GM12891 (cell line): ENCODE measurements at regions not wholly inside any gene's neighbourhood (a gene's known extent, or its start where the extent isn't known, plus 50 kb on each side); places are given as distances from the start of the nearest gene placed in this dataset.

ENCODE experiments used
- PAX5 ChIP-seq: IDR thresholded peaks from 2 replicates; pipeline ENCODE4 v1.6.1; 2011; ENCODE audit warnings: low read length, moderate library complexity, mild to moderate bottlenecking; ENCODE audit not compliant: insufficient read depth, severe bottlenecking
- POLR2A ChIP-seq: IDR thresholded peaks from 2 replicates; pipeline ENCODE4 v1.6.1; 2011; ENCODE audit warnings: low read depth, low read length, control low read depth
- POLR2AphosphoS5 ChIP-seq: IDR thresholded peaks from 2 replicates; pipeline ENCODE4 v1.6.1; 2011; ENCODE audit warnings: low read depth, low read length, control low read depth
- POU2F2 ChIP-seq: IDR thresholded peaks from 2 replicates; pipeline ENCODE4 v1.6.1; 2011; ENCODE audit warnings: low read depth, mild to moderate bottlenecking, control low read depth, low read length, moderate library complexity
- TAF1 ChIP-seq: IDR thresholded peaks from 2 replicates; pipeline ENCODE4 v1.6.1; 2011; ENCODE audit warnings: low read depth, low read length, control low read depth

DNA sequence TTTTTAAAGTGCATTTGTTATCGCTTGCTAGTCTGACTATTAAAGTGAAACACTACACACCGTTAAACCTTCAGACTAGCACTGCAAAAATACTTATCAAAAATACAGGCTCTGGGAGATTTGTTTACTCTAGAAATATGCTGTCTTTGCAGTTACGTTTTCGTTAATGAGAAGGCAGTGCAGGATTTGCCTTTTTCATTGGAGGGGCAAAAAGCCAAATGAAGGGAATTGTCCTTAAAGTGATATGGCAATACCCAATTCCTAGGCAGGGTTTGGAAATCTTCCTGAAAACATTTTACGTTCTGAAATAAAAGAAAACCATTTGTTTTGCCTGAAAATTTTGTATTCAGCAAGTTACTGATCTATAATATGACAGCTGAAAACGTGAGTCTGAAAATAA, 1800.2 kb downstream of the MAT2B start:
- TF ChIP-seq POLR2AphosphoS5 (no peak), POLR2A (no peak), PAX5 (no peak), TAF1 (no peak), POU2F2 (no peak)
